HEK293T (cell line): ENCODE measurements at regions not wholly inside any gene's neighbourhood (a gene's known extent, or its start where the extent isn't known, plus 50 kb on each side); places are given as distances from the start of the nearest gene placed in this dataset.

Experiments
- CTCF ChIA-PET: fragments of 350-600 bp; formaldehyde crosslinking; extraction: SDS; loops from one replicate; lab custom pipeline; 2021; ENCODE audit warnings: antibody characterized with exemption, inconsistent platforms; lab: Yijun Ruan, JAX
- POLR2A ChIA-PET: fragments of 350-600 bp; formaldehyde crosslinking; extraction: SDS; loops from one replicate; lab custom pipeline; 2020; ENCODE audit warnings: antibody characterized with exemption, inconsistent platforms; lab: Yijun Ruan, JAX
- DNase-seq: peaks from one replicate; pipeline ENCODE4 v3.0.0; 2012; ENCODE audit warnings: mixed read lengths; ENCODE audit errors: extremely low spot score
- ARNT ChIP-seq: fragments of 450-650 bp; IDR thresholded peaks from 2 replicates; pipeline ENCODE4 v1.6.1; 2017; ENCODE audit warnings: mild to moderate bottlenecking
- BHLHE40 ChIP-seq: fragments of 450-650 bp; IDR thresholded peaks from 2 replicates; pipeline ENCODE4 v1.6.1; 2016; ENCODE audit warnings: mild to moderate bottlenecking, moderate library complexity, borderline replicate concordance
- CTBP1 ChIP-seq: fragments of 450-650 bp; IDR thresholded peaks from 2 replicates; pipeline ENCODE4 v1.6.1; 2016; ENCODE audit warnings: borderline replicate concordance
- ELF4 ChIP-seq: fragments of 450-650 bp; IDR thresholded peaks from 2 replicates; pipeline ENCODE4 v1.6.1; 2017; ENCODE audit warnings: antibody characterized with exemption
- FOXA1 ChIP-seq: fragments of 450-650 bp; IDR thresholded peaks from 2 replicates; pipeline ENCODE4 v1.6.1; 2016; ENCODE audit warnings: mild to moderate bottlenecking
- FOXK2 ChIP-seq: fragments of 450-650 bp; IDR thresholded peaks from 2 replicates; pipeline ENCODE4 v1.6.1; 2016; ENCODE audit warnings: mild to moderate bottlenecking
- FOXM1 ChIP-seq: fragments of 450-650 bp; IDR thresholded peaks from 2 replicates; pipeline ENCODE4 v1.6.1; 2017; ENCODE audit warnings: mild to moderate bottlenecking, borderline replicate concordance
- HDGF ChIP-seq: fragments of 450-650 bp; IDR thresholded peaks from 2 replicates; pipeline ENCODE4 v1.6.1; 2017; ENCODE audit warnings: antibody characterized with exemption, borderline replicate concordance
- L3MBTL2 ChIP-seq: fragments of 450-650 bp; conservative IDR thresholded peaks from 2 replicates; pipeline ENCODE4 v1.6.1; 2016; ENCODE audit warnings: mild to moderate bottlenecking
- LEF1 ChIP-seq: fragments of 450-650 bp; IDR thresholded peaks from 2 replicates; pipeline ENCODE4 v1.6.1; 2017; ENCODE audit warnings: mild to moderate bottlenecking, borderline replicate concordance
- NFRKB ChIP-seq: fragments of 450-650 bp; IDR thresholded peaks from 2 replicates; pipeline ENCODE4 v1.6.1; 2016; ENCODE audit warnings: mild to moderate bottlenecking, moderate library complexity
- SP1 ChIP-seq: fragments of 450-650 bp; IDR thresholded peaks from 2 replicates; pipeline ENCODE4 v1.6.1; 2017
- SUZ12 ChIP-seq: fragments of 450-650 bp; IDR thresholded peaks from 2 replicates; pipeline ENCODE4 v1.6.1; 2016; ENCODE audit warnings: mild to moderate bottlenecking
- TARDBP ChIP-seq: fragments of 450-650 bp; IDR thresholded peaks from 2 replicates; pipeline ENCODE4 v1.6.1; 2016
- ZNF384 ChIP-seq: fragments of 450-650 bp; IDR thresholded peaks from 2 replicates; pipeline ENCODE4 v1.6.1; 2016
- TF ChIP-seq, protein P1 (sequence below): fragments of 450-650 bp; IDR thresholded peaks from 2 replicates; pipeline ENCODE4 v1.6.1; 2016

DNA sequence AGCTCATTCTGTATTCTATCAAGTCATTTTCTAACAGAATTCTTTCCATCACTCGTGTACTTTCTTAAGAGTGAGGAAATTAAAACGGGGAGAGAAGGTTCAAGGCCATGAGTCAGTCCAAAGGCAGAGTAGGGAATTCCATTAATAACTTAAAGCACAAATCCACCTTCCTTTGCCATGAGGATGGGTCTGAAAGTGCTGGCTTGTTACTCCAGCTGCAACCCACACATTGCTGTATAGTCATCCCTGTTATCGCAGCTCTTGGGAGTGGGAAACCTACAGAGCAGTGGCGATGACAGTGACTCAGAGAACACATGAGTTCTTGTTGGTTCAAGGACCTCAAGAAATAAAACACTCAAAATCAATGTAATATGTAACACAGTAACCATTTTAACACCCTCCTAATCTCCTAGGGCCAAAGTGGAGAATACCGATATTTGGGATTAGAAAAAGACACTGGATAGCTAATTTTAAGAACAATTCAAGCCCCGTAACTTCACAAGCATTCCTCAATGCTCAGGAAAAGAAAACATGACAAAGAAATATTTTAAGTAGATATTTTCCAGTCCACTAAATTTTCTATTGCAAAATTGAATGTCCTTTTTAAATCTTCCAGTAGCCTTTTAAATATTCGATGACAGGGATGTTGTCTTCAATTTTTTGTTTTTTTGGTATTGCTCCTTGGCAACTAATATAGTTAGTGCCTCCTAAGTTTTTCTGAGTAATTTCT is 179.9 kb upstream of the THBS1 start:
- TF ChIP-seq ZNF384 (no peak), FOXA1 (no peak), BHLHE40 (no peak), LEF1 (no peak), SUZ12 (no peak), TARDBP (no peak)
- TF ChIP-seq, protein P1, sequence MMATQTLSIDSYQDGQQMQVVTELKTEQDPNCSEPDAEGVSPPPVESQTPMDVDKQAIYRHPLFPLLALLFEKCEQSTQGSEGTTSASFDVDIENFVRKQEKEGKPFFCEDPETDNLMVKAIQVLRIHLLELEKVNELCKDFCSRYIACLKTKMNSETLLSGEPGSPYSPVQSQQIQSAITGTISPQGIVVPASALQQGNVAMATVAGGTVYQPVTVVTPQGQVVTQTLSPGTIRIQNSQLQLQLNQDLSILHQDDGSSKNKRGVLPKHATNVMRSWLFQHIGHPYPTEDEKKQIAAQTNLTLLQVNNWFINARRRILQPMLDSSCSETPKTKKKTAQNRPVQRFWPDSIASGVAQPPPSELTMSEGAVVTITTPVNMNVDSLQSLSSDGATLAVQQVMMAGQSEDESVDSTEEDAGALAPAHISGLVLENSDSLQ: no peak
- CTCF ChIA-PET: no interaction called here
- POLR2A ChIA-PET: no interaction called here
- DNase-seq: no peak

DNA sequence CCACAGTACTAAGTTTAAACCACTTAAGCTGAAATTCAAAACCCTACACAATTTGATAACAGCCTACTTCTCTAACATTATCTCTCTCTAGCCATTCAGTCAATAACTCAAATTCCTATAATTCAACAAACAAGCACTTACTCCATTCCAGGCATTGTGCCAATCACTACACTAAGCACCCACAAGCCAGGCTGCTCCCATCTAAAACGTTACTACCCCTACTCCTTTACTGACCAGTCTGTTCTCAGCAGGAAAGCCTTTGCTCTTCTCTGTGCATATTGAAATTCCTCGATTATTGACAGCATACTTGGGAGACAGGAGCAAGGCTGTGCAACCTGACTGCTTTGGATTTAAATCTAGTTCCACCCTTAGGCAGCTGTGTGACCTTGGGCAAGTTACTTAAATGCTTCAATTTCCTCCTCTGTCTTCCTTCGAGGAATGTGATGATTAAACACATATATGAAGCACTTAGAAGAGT is 177.2 kb upstream of the THBS1 start:
- ChIA-PET POLR2A (no interaction called here), CTCF (no interaction called here)
- TF ChIP-seq SUZ12 (no peak), L3MBTL2 (no peak), FOXA1 (no peak), FOXM1 (no peak), NFRKB (no peak), ZNF384 (no peak), LEF1 (no peak), CTBP1 (no peak), HDGF (no peak), ELF4 (no peak), BHLHE40 (no peak), FOXK2 (no peak), TARDBP (no peak), SP1 (no peak), ARNT (no peak)
- TF ChIP-seq, protein P1: no peak
- peak; percentile 17 for DNase-seq

DNA sequence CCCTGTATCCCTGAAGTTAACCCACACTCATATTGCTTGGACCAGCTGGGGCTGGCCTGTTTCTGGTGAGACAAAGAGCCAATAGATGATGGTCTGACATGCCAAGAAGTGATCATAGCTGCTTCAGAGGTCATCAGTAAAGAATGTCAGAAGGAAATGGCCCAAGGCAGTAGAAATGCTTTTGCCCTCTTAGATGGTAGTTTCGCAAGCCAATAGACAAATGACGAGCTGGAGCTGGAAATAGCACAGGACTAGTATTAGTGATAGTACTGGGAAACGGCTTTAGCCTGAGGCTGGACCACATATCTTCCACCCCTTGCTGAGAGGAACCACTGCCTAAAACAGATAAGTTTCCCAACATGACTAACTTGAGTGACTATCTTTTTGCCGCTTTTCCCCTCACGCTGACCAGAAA is 176.1 kb upstream of the THBS1 start:
- no peak for TF ChIP-seq ELF4
- TF ChIP-seq FOXA1: no peak
- no peak for TF ChIP-seq SUZ12
- TF ChIP-seq FOXK2: no peak
- no peak for TF ChIP-seq ARNT
- TF ChIP-seq FOXM1: no peak
- no peak for TF ChIP-seq CTBP1
- TF ChIP-seq HDGF: no peak
- no peak for TF ChIP-seq BHLHE40
- TF ChIP-seq NFRKB: no peak
- no peak for TF ChIP-seq L3MBTL2
- no peak for TF ChIP-seq LEF1
- no peak for TF ChIP-seq TARDBP
- no peak for TF ChIP-seq SP1
- TF ChIP-seq, protein P1: no peak
- no peak for TF ChIP-seq ZNF384
- ChIA-PET CTCF (no interaction called here), POLR2A (no interaction called here)
- DNase-seq: no peak

DNA sequence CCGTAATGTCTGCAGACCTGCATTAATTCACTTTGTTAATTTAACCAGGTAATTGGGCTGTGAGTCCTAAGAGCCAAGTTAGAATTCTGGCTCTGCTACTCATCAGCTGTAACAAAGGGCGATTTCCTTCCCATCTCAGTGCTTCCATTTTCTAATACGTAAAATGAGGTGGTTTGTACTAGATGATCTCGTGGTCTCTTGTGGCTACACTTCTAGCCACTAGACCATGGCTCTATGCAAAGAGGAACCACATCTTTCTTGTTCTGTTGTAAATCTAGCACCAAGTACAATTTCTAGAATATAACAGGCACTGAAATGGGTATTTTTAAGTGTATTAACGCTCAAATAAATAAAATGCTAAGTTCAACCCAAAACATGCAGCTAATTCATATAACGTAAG is 174.4 kb upstream of the THBS1 start:
- POLR2A ChIA-PET: no interaction called here
- TF ChIP-seq NFRKB (no peak), FOXA1 (no peak), ELF4 (no peak), SP1 (no peak), ARNT (no peak)
- no peak for DNase-seq
- CTCF ChIA-PET: no interaction called here

DNA sequence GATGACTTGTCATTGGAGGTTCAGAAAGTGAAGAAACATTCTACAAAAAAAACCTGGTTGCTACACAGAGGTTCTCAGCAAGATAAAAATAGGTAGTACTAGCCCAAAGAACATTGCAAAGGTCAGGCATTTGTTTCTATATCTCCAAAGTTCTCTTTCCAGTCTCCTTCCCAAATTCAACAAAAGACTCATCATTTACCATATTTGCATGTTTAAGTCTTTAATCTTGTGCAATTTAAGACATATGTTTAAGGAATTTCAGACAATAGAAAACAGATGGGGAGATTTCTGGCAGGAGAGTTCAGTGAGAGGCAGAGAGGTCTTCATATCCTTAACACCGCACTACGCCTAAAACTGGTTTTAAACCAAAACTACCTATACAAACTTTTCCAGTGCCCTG is 173.8 kb upstream of the THBS1 start:
- POLR2A ChIA-PET: no interaction called here
- no peak for DNase-seq
- CTCF ChIA-PET: no interaction called here
- no peak for TF ChIP-seq NFRKB
- no peak for TF ChIP-seq CTBP1
- TF ChIP-seq FOXM1: no peak
- TF ChIP-seq, protein P1: no peak
- no peak for TF ChIP-seq LEF1
- no peak for TF ChIP-seq FOXK2

DNA sequence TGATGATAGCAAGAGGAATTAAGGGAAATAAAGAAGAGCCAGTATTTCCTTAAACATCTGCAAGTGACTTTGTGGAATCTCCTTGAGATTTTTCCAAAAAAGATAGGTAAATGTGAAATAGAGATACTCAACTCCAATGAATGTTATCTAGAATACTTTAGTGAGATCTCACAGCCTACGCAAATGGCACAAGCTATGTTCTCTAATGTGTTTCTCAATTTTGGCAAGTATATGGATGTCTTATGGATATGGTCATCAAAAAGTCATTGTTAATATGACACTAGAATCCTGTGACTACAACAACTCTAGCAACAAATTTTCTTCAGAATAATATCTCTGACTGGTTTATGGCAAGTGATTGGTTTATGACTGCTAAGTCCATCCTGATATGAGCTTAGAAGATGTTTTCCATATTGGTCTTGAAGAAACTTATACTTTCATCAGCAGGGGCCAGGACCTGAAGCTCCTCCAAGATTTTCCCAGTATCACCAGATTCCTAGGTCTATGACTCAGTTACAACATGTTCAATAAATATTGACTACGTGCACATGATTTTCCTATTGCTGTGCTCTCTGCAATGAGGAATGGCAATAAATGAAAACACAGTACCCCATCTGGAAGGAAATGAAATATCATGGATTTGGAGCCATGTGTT is 170.9 kb upstream of the THBS1 start:
- TF ChIP-seq, protein P1: no peak
- TF ChIP-seq LEF1: no peak
- ChIA-PET CTCF (no interaction called here), POLR2A (no interaction called here)
- no peak for DNase-seq
